Karpas-422 (cell line): ENCODE measurements at regions not wholly inside any gene's neighbourhood (a gene's known extent, or its start where the extent isn't known, plus 50 kb on each side); places are given as distances from the start of the nearest gene placed in this dataset.

Source experiments
- DNase-seq: peaks from one replicate; pipeline ENCODE4 v3.0.0-alpha.2; 2015
- H2AFZ ChIP-seq: fragments of 200-600 bp; sonication (generic); 2 replicates; pipeline ENCODE4 v1.6.1; 2014; ENCODE audit warnings: antibody characterized with exemption, low read length, mixed read lengths
- H3K27ac ChIP-seq: fragments of 200-600 bp; sonication (generic); 2 replicates; pipeline ENCODE4 v1.5.1; 2014; ENCODE audit warnings: mild to moderate bottlenecking, low read length, moderate library complexity
- H3K27me3 ChIP-seq: fragments of 200-600 bp; sonication (generic); 2 replicates; pipeline ENCODE4 v1.6.1; 2014; ENCODE audit warnings: low read length, mixed read lengths
- H3K36me3 ChIP-seq: fragments of 200-600 bp; sonication (generic); 2 replicates; pipeline ENCODE4 v1.6.1; 2014; ENCODE audit warnings: low read length, mixed read lengths; ENCODE audit not compliant: insufficient read depth
- H3K4me1 ChIP-seq: fragments of 200-600 bp; sonication (generic); 2 replicates; pipeline ENCODE4 v1.6.1; 2014; ENCODE audit warnings: mild to moderate bottlenecking, low read length, mixed read lengths
- H3K4me2 ChIP-seq: fragments of 200-600 bp; sonication (generic); 2 replicates; pipeline ENCODE4 v1.6.1; 2014; ENCODE audit warnings: low read length, low read depth, mild to moderate bottlenecking; ENCODE audit not compliant: poor library complexity, severe bottlenecking
- H3K4me3 ChIP-seq: fragments of 200-600 bp; sonication (generic); 2 replicates; pipeline ENCODE4 v1.5.1; 2014; ENCODE audit warnings: mild to moderate bottlenecking, antibody characterized with exemption, low read length, mixed read lengths
- H3K79me2 ChIP-seq: fragments of 200-600 bp; sonication (generic); 2 replicates; pipeline ENCODE4 v1.6.1; 2014; ENCODE audit warnings: mild to moderate bottlenecking, low read length, mixed read lengths
- H3K9ac ChIP-seq: fragments of 200-600 bp; sonication (generic); 2 replicates; pipeline ENCODE4 v1.6.0; 2014; ENCODE audit warnings: low read length
- H3K9me2 ChIP-seq: fragments of 200-600 bp; sonication (generic), shearing (Covaris generic); replicated peaks from 2 replicates; pipeline ENCODE4 v1.6.0; 2014; ENCODE audit warnings: mild to moderate bottlenecking, low read length, moderate library complexity; ENCODE audit not compliant: insufficient read depth
- H3K9me3 ChIP-seq: fragments of 300-700, 200-600 bp; sonication (generic); 2 replicates; pipeline ENCODE4 v1.6.1; 2014; ENCODE audit warnings: low read length, mixed read lengths
- H4K20me1 ChIP-seq: fragments of 200-600 bp; sonication (generic); 2 replicates; pipeline ENCODE4 v1.6.1; 2014; ENCODE audit warnings: mild to moderate bottlenecking, antibody characterized with exemption, low read length, low read depth; ENCODE audit not compliant: insufficient read depth

- Histone ChIP-seq H3K9ac (no peak overlapping the region), H3K36me3 (no peaks in the 10 kb centered on the region), H3K4me3 (no peak overlapping the region), H4K20me1 (no peaks in the 10 kb centered on the region), H2AFZ (no peak overlapping the region; the same call in 1 of the 2 replicates), H3K9me2 (no peaks in the 10 kb centered on the region), H3K79me2 (no peaks in the 10 kb centered on the region), H3K4me2 (no peak overlapping the region), H3K4me1 (no peaks in the 10 kb centered on the region; the same call in 1 of the 2 replicates), H3K9me3 (no peaks in the 10 kb centered on the region), H3K27ac (no peak overlapping the region), H3K27me3 (no peaks in the 10 kb centered on the region)
- DNase-seq = no peak
These were observed 1259.2 kb downstream of the FSCB start for GRCh38 chr14:43247877-43248276.

- Histone ChIP-seq H3K9me3 (no peaks in the 10 kb centered on the region), H3K79me2 (no peaks in the 10 kb centered on the region), H3K27me3 (no peaks in the 10 kb centered on the region), H4K20me1 (no peaks in the 10 kb centered on the region), H3K27ac (no peak overlapping the region), H2AFZ (peak overlapping the region; percentile 60), H3K36me3 (no peaks in the 10 kb centered on the region), H3K9ac (no peak overlapping the region), H3K4me3 (no peak overlapping the region), H3K4me1 (no peaks in the 10 kb centered on the region), H3K9me2 (no peaks in the 10 kb centered on the region), H3K4me2 (no peak overlapping the region)
- DNase-seq = no peak
These were observed 1262.9 kb downstream of the FSCB start for GRCh38 chr14:43244142-43244625.

- Histone ChIP-seq H3K9me3 (no peaks in the 10 kb centered on the region), H2AFZ (peak overlapping the region; percentile 27; the same call in 1 of the 2 replicates), H3K9me2 (no peaks in the 10 kb centered on the region), H3K27me3 (no peaks in the 10 kb centered on the region), H3K79me2 (no peaks in the 10 kb centered on the region), H3K9ac (no peak overlapping the region), H3K36me3 (no peaks in the 10 kb centered on the region), H3K27ac (no peak overlapping the region), H3K4me3 (no peak overlapping the region), H3K4me2 (no peak overlapping the region), H4K20me1 (no peaks in the 10 kb centered on the region), H3K4me1 (no peaks in the 10 kb centered on the region)
- no peak for DNase-seq
These were observed 1263.9 kb downstream of the FSCB start for GRCh38 chr14:43243168-43243567.

GRCh38 chr14:43232261-43232660 lies 1274.8 kb downstream of the FSCB start:
- peak overlapping the region; percentile 67 for H2AFZ ChIP-seq
- DNase-seq = no peak
- H3K27me3 ChIP-seq = no peaks in the 10 kb centered on the region
- H3K9me3 ChIP-seq = no peaks in the 10 kb centered on the region; the same call in 1 of the 2 replicates
- no peaks in the 10 kb centered on the region for H3K9me2 ChIP-seq
- no peaks in the 10 kb centered on the region for H3K36me3 ChIP-seq
- no peaks in the 10 kb centered on the region for H3K79me2 ChIP-seq
- no peak overlapping the region for H3K27ac ChIP-seq
- no peak overlapping the region for H3K4me2 ChIP-seq
- H3K9ac ChIP-seq = no peak overlapping the region
- H3K4me3 ChIP-seq = no peak overlapping the region
- no peaks in the 10 kb centered on the region for H3K4me1 ChIP-seq
- H4K20me1 ChIP-seq = no peaks in the 10 kb centered on the region

- no peaks in the 10 kb centered on the region for H3K27me3 ChIP-seq
- H3K4me2 ChIP-seq = no peak overlapping the region
- H3K9me3 ChIP-seq = 0 out of 2 replicates have a peak, but pooled peaks cover 11% of the 10 kb centered on the region
- H3K36me3 ChIP-seq = no peaks in the 10 kb centered on the region
- H3K9ac ChIP-seq = no peak overlapping the region
- no peaks in the 10 kb centered on the region for H4K20me1 ChIP-seq
- no peaks in the 10 kb centered on the region for H3K9me2 ChIP-seq
- H3K27ac ChIP-seq = no peak overlapping the region
- H3K4me1 ChIP-seq = no peaks in the 10 kb centered on the region
- H3K4me3 ChIP-seq = no peak overlapping the region
- peak overlapping the region; percentile 71 for H2AFZ ChIP-seq
- no peak for DNase-seq
- no peaks in the 10 kb centered on the region for H3K79me2 ChIP-seq
These were observed 1291.6 kb downstream of the FSCB start for GRCh38 chr14:43215524-43215923.

- H3K4me1 ChIP-seq = no peaks in the 10 kb centered on the region
- H3K4me2 ChIP-seq = no peak overlapping the region
- H3K9me2 ChIP-seq = no peaks in the 10 kb centered on the region
- no peaks in the 10 kb centered on the region for H4K20me1 ChIP-seq
- H3K79me2 ChIP-seq = no peaks in the 10 kb centered on the region
- H3K27me3 ChIP-seq = no peaks in the 10 kb centered on the region
- H3K4me3 ChIP-seq = no peak overlapping the region
- DNase-seq = no peak
- no peak overlapping the region for H3K27ac ChIP-seq
- H3K9ac ChIP-seq = no peak overlapping the region
- H2AFZ ChIP-seq = no peak overlapping the region
- no peaks in the 10 kb centered on the region for H3K9me3 ChIP-seq
- no peaks in the 10 kb centered on the region for H3K36me3 ChIP-seq
These were observed 1299.9 kb downstream of the FSCB start for GRCh38 chr14:43207189-43207588.

- no peak for DNase-seq
- no peak overlapping the region for H3K27ac ChIP-seq
- H3K79me2 ChIP-seq = no peaks in the 10 kb centered on the region
- H3K9me3 ChIP-seq = no peaks in the 10 kb centered on the region
- no peaks in the 10 kb centered on the region for H4K20me1 ChIP-seq
- H3K27me3 ChIP-seq = no peaks in the 10 kb centered on the region
- peak overlapping the region; percentile 72 for H2AFZ ChIP-seq
- peak overlapping the region; percentile 9; the same call in 1 of the 2 replicates for H3K4me3 ChIP-seq
- no peaks in the 10 kb centered on the region for H3K36me3 ChIP-seq
- peaks cover 4% of the 10 kb centered on the region; the same call in 1 of the 2 replicates for H3K4me1 ChIP-seq
- no peak overlapping the region for H3K4me2 ChIP-seq
- H3K9me2 ChIP-seq = no peaks in the 10 kb centered on the region
- no peak overlapping the region for H3K9ac ChIP-seq
These were observed 1302.3 kb downstream of the FSCB start for GRCh38 chr14:43204816-43205215.

- H3K36me3 ChIP-seq = no peaks in the 10 kb centered on the region
- no peak overlapping the region for H3K4me3 ChIP-seq
- no peak for DNase-seq
- peak overlapping the region; percentile 5; the same call in 1 of the 2 replicates for H2AFZ ChIP-seq
- H3K27ac ChIP-seq = no peak overlapping the region
- no peaks in the 10 kb centered on the region for H3K79me2 ChIP-seq
- H3K27me3 ChIP-seq = no peaks in the 10 kb centered on the region
- H3K9me2 ChIP-seq = no peaks in the 10 kb centered on the region
- H3K4me2 ChIP-seq = no peak overlapping the region
- no peak overlapping the region for H3K9ac ChIP-seq
- no peaks in the 10 kb centered on the region for H4K20me1 ChIP-seq
- H3K9me3 ChIP-seq = no peaks in the 10 kb centered on the region
- H3K4me1 ChIP-seq = peaks cover 4% of the 10 kb centered on the region; the same call in 1 of the 2 replicates
These were observed 1306.6 kb downstream of the FSCB start for GRCh38 chr14:43200519-43200918.
